IMR-90 (cell line): ENCODE measurements at regions not wholly inside any gene's neighbourhood (a gene's known extent, or its start where the extent isn't known, plus 50 kb on each side); places are given as distances from the start of the nearest gene placed in this dataset.

Source experiments
- ATAC-seq: fragments of 200-7000 bp; cut with Tn5 transposase; 2 replicates; pipeline ENCODE4 v1.9.1; 2020; ENCODE audit warnings: low read depth, mild to moderate bottlenecking, moderate library complexity
- BruUV-seq: library from RNA; stranded (reverse); fragments of 400-500 nt; replicated peaks from 2 replicates; lab custom pipeline; 2021; lab: Mats Ljungman, UMichigan
- CTCF ChIA-PET: fragments of 300-600 bp; formaldehyde crosslinking; extraction: SDS; loops from one replicate; lab custom pipeline; 2021; ENCODE audit warnings: antibody characterized with exemption; lab: Yijun Ruan, JAX
- POLR2A ChIA-PET: fragments of 300-600 bp; sonication (Branson Sonifier 250); formaldehyde crosslinking; loops from one replicate; lab custom pipeline; 2022; ENCODE audit warnings: antibody characterized with exemption; ENCODE audit not compliant: unreplicated experiment; lab: Charles Lee
- DNase-seq: peaks from one replicate; pipeline ENCODE4 v3.0.0; 2013
- H2AFZ ChIP-seq: replicated peaks from 2 replicates; pipeline ENCODE3; 2013; ENCODE audit warnings: low read length, mild to moderate bottlenecking; ENCODE audit not compliant: poor library complexity
- H2AK5ac ChIP-seq: 2 replicates; pipeline ENCODE4 v1.6.1; 2013; ENCODE audit warnings: low read depth, low read length, inconsistent platforms
- H2AK9ac ChIP-seq: replicated peaks from 2 replicates; pipeline ENCODE3; 2013; ENCODE audit warnings: mild to moderate bottlenecking, low read depth, low read length, moderate library complexity; ENCODE audit not compliant: poor library complexity
- H2BK120ac ChIP-seq: 2 replicates; pipeline ENCODE4 v1.6.1; 2013; ENCODE audit warnings: low read depth, low read length, inconsistent platforms
- H2BK15ac ChIP-seq: 3 replicates; pipeline ENCODE4 v1.6.1; 2013; ENCODE audit warnings: low read depth, low read length, inconsistent platforms
- H2BK20ac ChIP-seq: 2 replicates; pipeline ENCODE4 v1.6.1; 2013; ENCODE audit warnings: low read depth, mild to moderate bottlenecking, inconsistent platforms, low read length, moderate library complexity
- H2BK5ac ChIP-seq: 2 replicates; pipeline ENCODE4 v1.6.1; 2013; ENCODE audit warnings: mild to moderate bottlenecking, low read depth, low read length, inconsistent platforms; ENCODE audit not compliant: poor library complexity, severe bottlenecking
- H3K14ac ChIP-seq: replicated peaks from 2 replicates; pipeline ENCODE4 v1.6.1; 2013; ENCODE audit warnings: low read depth, low read length, inconsistent platforms
- H3K18ac ChIP-seq: 2 replicates; pipeline ENCODE4 v1.6.1; 2013; ENCODE audit warnings: low read depth, low read length, control low read depth
- H3K23ac ChIP-seq: 2 replicates; pipeline ENCODE4 v1.6.1; 2013; ENCODE audit warnings: low read depth, low read length, inconsistent platforms
- H3K27ac ChIP-seq: 2 replicates; pipeline ENCODE4 v1.5.1; 2013; ENCODE audit warnings: mild to moderate bottlenecking, control low read depth, low read length; ENCODE audit not compliant: insufficient read depth
- H3K27me3 ChIP-seq: 2 replicates; pipeline ENCODE4 v1.6.1; 2013; ENCODE audit warnings: low read length; ENCODE audit not compliant: control insufficient read depth, insufficient read depth
- H3K36me3 ChIP-seq: 2 replicates; pipeline ENCODE4 v1.6.1; 2013; ENCODE audit warnings: low read length, mixed read lengths; ENCODE audit not compliant: control insufficient read depth, insufficient read depth
- H3K4ac ChIP-seq: 2 replicates; pipeline ENCODE4 v1.6.1; 2013; ENCODE audit warnings: low read depth, low read length, inconsistent platforms
- H3K4me1 ChIP-seq: 2 replicates; pipeline ENCODE4 v1.6.1; 2013; ENCODE audit warnings: low read length, mixed read lengths; ENCODE audit not compliant: control insufficient read depth, insufficient read depth
- H3K4me2 ChIP-seq: 2 replicates; pipeline ENCODE4 v1.6.1; 2013; ENCODE audit warnings: low read depth, mild to moderate bottlenecking, control low read depth, low read length, moderate library complexity
- H3K4me3 ChIP-seq: 2 replicates; pipeline ENCODE4 v1.5.1; 2013; ENCODE audit warnings: low read depth, mild to moderate bottlenecking, control low read depth, low read length, moderate library complexity; ENCODE audit not compliant: insufficient read depth
- H3K56ac ChIP-seq: 2 replicates; pipeline ENCODE4 v1.6.1; 2013; ENCODE audit warnings: low read length, inconsistent platforms; ENCODE audit not compliant: insufficient read depth; ENCODE audit errors: extremely low read depth
- H3K79me1 ChIP-seq, 2 experiments: 2 replicates each; pipeline ENCODE4 v1.6.1; 2013; ENCODE audit warnings: low read length in 2 of 2, inconsistent platforms in 1 of 2, low read depth in 1 of 2
- H3K9ac ChIP-seq: 2 replicates; pipeline ENCODE4 v1.6.1; 2013; ENCODE audit warnings: low read depth, low read length, control low read depth
- H3K9me1 ChIP-seq: 2 replicates; pipeline ENCODE4 v1.6.1; 2013; ENCODE audit warnings: low read length, inconsistent platforms; ENCODE audit not compliant: insufficient read depth
- H3K9me3 ChIP-seq: 2 replicates; pipeline ENCODE4 v1.6.1; 2013; ENCODE audit warnings: low read length; ENCODE audit not compliant: control insufficient read depth, insufficient read depth
- H4K20me1 ChIP-seq: 2 replicates; pipeline ENCODE4 v1.6.1; 2013; ENCODE audit warnings: low read length, inconsistent platforms; ENCODE audit not compliant: insufficient read depth
- H4K5ac ChIP-seq: 2 replicates; pipeline ENCODE4 v1.6.1; 2013; ENCODE audit warnings: mild to moderate bottlenecking, low read depth, low read length, control low read depth
- H4K8ac ChIP-seq, 2 experiments: 2 replicates each; pipeline ENCODE4 v1.6.1; 2013; ENCODE audit warnings: low read depth in 2 of 2, low read length in 2 of 2, control low read depth in 1 of 2, inconsistent platforms in 1 of 2
- H4K91ac ChIP-seq: 2 replicates; pipeline ENCODE4 v1.6.1; 2013; ENCODE audit warnings: low read depth, low read length, inconsistent platforms; ENCODE audit not compliant: insufficient read depth
- BHLHE40 ChIP-seq: fragments of 150-350 bp; IDR thresholded peaks from 2 replicates; pipeline ENCODE4 v1.6.1; 2016; ENCODE audit warnings: mild to moderate bottlenecking, low read depth, low read length
- CEBPB ChIP-seq: IDR thresholded peaks from 2 replicates; pipeline ENCODE4 v1.6.1; 2012; ENCODE audit warnings: low read depth, low read length, improper control_type of control experiment
- CHD1 ChIP-seq: IDR thresholded peaks from 2 replicates; pipeline ENCODE4 v1.6.1; 2012; ENCODE audit warnings: low read depth, low read length, improper control_type of control experiment
- CTCF ChIP-seq: conservative IDR thresholded peaks from 2 replicates; pipeline ENCODE4 v1.5.1; 2012; ENCODE audit warnings: mild to moderate bottlenecking, low read depth, low read length, improper control_type of control experiment
- FOS ChIP-seq: fragments of 150-350 bp; IDR thresholded peaks from 2 replicates; pipeline ENCODE4 v1.6.1; 2016; ENCODE audit warnings: low read depth, low read length
- MAZ ChIP-seq: IDR thresholded peaks from 2 replicates; pipeline ENCODE4 v1.6.1; 2012; ENCODE audit warnings: low read depth, mild to moderate bottlenecking, low read length, improper control_type of control experiment, moderate library complexity, borderline replicate concordance
- MXI1 ChIP-seq: IDR thresholded peaks from 2 replicates; pipeline ENCODE4 v1.6.1; 2012; ENCODE audit warnings: low read depth, mild to moderate bottlenecking, low read length, moderate library complexity, borderline replicate concordance
- RAD21 ChIP-seq: IDR thresholded peaks from 2 replicates; pipeline ENCODE4 v1.6.1; 2012; ENCODE audit warnings: low read length, improper control_type of control experiment
- RFX5 ChIP-seq: IDR thresholded peaks from 2 replicates; pipeline ENCODE4 v1.8.0; 2012; ENCODE audit warnings: low read depth, mild to moderate bottlenecking, low read length, moderate library complexity
- SMC3 ChIP-seq: fragments of 150-350 bp; IDR thresholded peaks from 2 replicates; pipeline ENCODE4 v1.6.1; 2016; ENCODE audit warnings: low read depth, mild to moderate bottlenecking, antibody characterized with exemption, low read length, moderate library complexity
- USF2 ChIP-seq: fragments of 150-350 bp; IDR thresholded peaks from 2 replicates; pipeline ENCODE4 v1.6.1; 2017; ENCODE audit warnings: mild to moderate bottlenecking, antibody characterized with exemption, low read length, low read depth
- WGBS, 2 experiments: methylation state at CpG; one replicate each; pipeline versions ENCODE4 v1.1.5 to v1.1.7; 2013; ENCODE audit warnings: missing lambda C conversion rate in 2 of 2; ENCODE audit not compliant: insufficient read length in 1 of 2; ENCODE audit errors: extremely low coverage in 2 of 2; 5-methylcytosine and 5-hydroxymethylcytosine counted together
- dilution Hi-C: fragments of 300-500 bp; cut with HindIII; formaldehyde crosslinking; loops from one replicate; pipeline ENCODE4 v1.14.3; 2018; ENCODE audit warnings: low sequenced_read_pairs; ENCODE audit not compliant: unreplicated experiment
- in situ Hi-C: fragments of 300-500 bp; cut with MboI; formaldehyde crosslinking; loops from 3 replicates; pipeline ENCODE4 v1.14.3; 2019; ENCODE audit warnings: low sequenced_read_pairs, inconsistent platforms, mixed read lengths
- intact Hi-C: fragments of 100-400 bp; cut with micrococcal nuclease; formaldehyde crosslinking; loops from 2 replicates; pipeline ENCODE4 v1.10.0; 2022

- Histone ChIP-seq H3K4me1 (no peaks in the 10 kb centered on the region), H3K23ac (no peak overlapping the region), H2AFZ (no peak overlapping the region), H3K4me2 (no peak overlapping the region), H4K91ac (no peak overlapping the region), H3K9ac (no peak overlapping the region), H3K9me3 (peaks cover 4% of the 10 kb centered on the region), H2AK9ac (no peak overlapping the region), H3K79me1 (no peaks in the 10 kb centered on the region), H3K4me3 (no peak overlapping the region), H3K9me1 (no peaks in the 10 kb centered on the region), H3K18ac (no peak overlapping the region), H3K27me3 (no peaks in the 10 kb centered on the region), H4K20me1 (no peaks in the 10 kb centered on the region), H3K56ac (no peak overlapping the region), H3K36me3 (no peaks in the 10 kb centered on the region), H3K4ac (no peak overlapping the region), H3K27ac (no peak overlapping the region), H4K5ac (no peak overlapping the region), H2BK15ac (no peak overlapping the region), H2AK5ac (no peak overlapping the region), H2BK5ac (no peak overlapping the region), H2BK20ac (no peak overlapping the region), H3K14ac (no peak overlapping the region), H2BK120ac (no peak overlapping the region), H4K8ac (no peak overlapping the region)
- CTCF ChIA-PET, result no interaction called here
- no CpG with 5 or more reads among the region's 2 CpGs for WGBS, 2 experiments
- TF ChIP-seq BHLHE40 (no peak), FOS (no peak), CTCF (no peak), MAZ (no peak), SMC3 (no peak), CEBPB (no peak), CHD1 (no peak), USF2 (no peak), RFX5 (no peak), MXI1 (no peak), RAD21 (no peak)
- intact Hi-C loops (no loop called here), in situ Hi-C loops (no loop called here), dilution Hi-C loops (no loop called here)
- DNase-seq (no peak), ATAC-seq (no peak)
- POLR2A ChIA-PET, result no interaction called here
- no TSS peak for BruUV-seq
Measured at GRCh38 chr2:107108556-107108955, 222.6 kb upstream of the ST6GAL2 start.
